GM21447 (cell line): ENCODE measurements at regions not wholly inside any gene's neighbourhood (a gene's known extent, or its start where the extent isn't known, plus 50 kb on each side); places are given as distances from the start of the nearest gene placed in this dataset.
"Not testable (repeated sequence)": the region's sequence is repeated elsewhere in the genome, so short reads cannot be mapped to it uniquely, and the experiment has no call there.

Experiments
- ATAC-seq: cut with Tn5 transposase; IDR thresholded peaks from one replicate; pipeline ENCODE4 v1.9.1; 2021; ENCODE audit not compliant: unreplicated experiment

GRCh38 chr20:48390981-48391380 is 436.8 kb downstream of the PREX1 start:
- ATAC-seq = no peak

- no peak for ATAC-seq
Measured at GRCh38 chr20:48387675-48388074, 440.1 kb downstream of the PREX1 start.

GRCh38 chr20:48385527-48385926 is 442.3 kb downstream of the PREX1 start:
- ATAC-seq = no peak

GRCh38 chr20:48385114-48385513 is 442.7 kb downstream of the PREX1 start:
- ATAC-seq = no peak

GRCh38 chr20:48384147-48384818 is 443.5 kb downstream of the PREX1 start:
- no peak for ATAC-seq

GRCh38 chr20:48383252-48383651 is 444.5 kb downstream of the PREX1 start:
- ATAC-seq = no peak

GRCh38 chr20:48382304-48382703 is 445.5 kb downstream of the PREX1 start:
- ATAC-seq = no peak

- ATAC-seq = no peak
Measured at GRCh38 chr20:48381353-48382120, 446.3 kb downstream of the PREX1 start.

- ATAC-seq = no peak
Measured at GRCh38 chr20:48380661-48381060, 447.1 kb downstream of the PREX1 start.

- no peak for ATAC-seq
Measured at GRCh38 chr20:48378976-48379675, 448.7 kb downstream of the PREX1 start.

GRCh38 chr20:48377940-48378339 is 449.9 kb downstream of the PREX1 start:
- no peak for ATAC-seq

GRCh38 chr20:48375804-48376203 is 452.0 kb downstream of the PREX1 start:
- no peak for ATAC-seq

GRCh38 chr20:48374991-48375595 is 452.7 kb downstream of the PREX1 start:
- ATAC-seq = no peak

- not testable (repeated sequence) for ATAC-seq
Measured at GRCh38 chr20:48374031-48374907, 453.5 kb downstream of the PREX1 start.

GRCh38 chr20:48373555-48373934 is 454.3 kb downstream of the PREX1 start:
- ATAC-seq = no peak

GRCh38 chr20:48372851-48373554 is 454.8 kb downstream of the PREX1 start:
- not testable (repeated sequence) for ATAC-seq

- ATAC-seq = no peak
Measured at GRCh38 chr20:48371211-48371610, 456.6 kb downstream of the PREX1 start.

- ATAC-seq = not testable (repeated sequence)
Measured at GRCh38 chr20:48368580-48369021, 459.2 kb downstream of the PREX1 start.

GRCh38 chr20:48367541-48368358 is 460.0 kb downstream of the PREX1 start:
- not testable (repeated sequence) for ATAC-seq
